Right ventricle myocardium inferior (tissue), 1 donor: ENCODE measurements at regions not wholly inside any gene's neighbourhood (a gene's known extent, or its start where the extent isn't known, plus 50 kb on each side); places are given as distances from the start of the nearest gene placed in this dataset.
A peak's percentile ranks its signal among the peaks of the same experiment; 100 is the strongest.
"Not testable (repeated sequence)": the region's sequence is repeated elsewhere in the genome, so short reads cannot be mapped to it uniquely, and the experiment has no call there.

Experiments used
- ATAC-seq: fragments of 200-7000 bp; cut with Tn5 transposase; one replicate; pipeline ENCODE4 v1.9.1; 2020; ENCODE audit warnings: mild to moderate bottlenecking, moderate library complexity
- DNase-seq: peaks from one replicate; pipeline ENCODE4 v3.0.0; 2021; ENCODE audit errors: missing footprints
- intact Hi-C: fragments of 100-400 bp; cut with DNase I; formaldehyde crosslinking; loops from one replicate; pipeline ENCODE4 v1.11.0; 2022
- donor health status: DM: no; HTN: yes; CAD: no; lungs with severe emphysema.

- DNase-seq: no peak
- intact Hi-C loops: no loop called here
Measured at GRCh38 chr12:38384816-38385378, 68.3 kb downstream of the ALG10B start.

GRCh38 chr12:38385486-38385885 is 68.9 kb downstream of the ALG10B start:
- intact Hi-C loops: no loop called here
- no peak for DNase-seq
- ATAC-seq: no peak

More at GRCh38 chr12:38384816-38385378, 68.3 kb downstream of the ALG10B start:
- ATAC-seq: no peak

GRCh38 chr12:38386205-38386985 is 69.8 kb downstream of the ALG10B start:
- ATAC-seq: no peak
- intact Hi-C loops: no loop called here
- DNase-seq: no peak

- intact Hi-C loops: no loop called here
- DNase-seq: no peak
- no peak for ATAC-seq
Measured at GRCh38 chr12:38389614-38390013, 73.0 kb downstream of the ALG10B start.

GRCh38 chr12:38391007-38391406 is 74.4 kb downstream of the ALG10B start:
- no peak for DNase-seq
- no peak for ATAC-seq
- intact Hi-C loops: no loop called here

- ATAC-seq (no peak), DNase-seq (no peak)
- intact Hi-C loops: no loop called here
Measured at GRCh38 chr12:38392554-38393144, 76.1 kb downstream of the ALG10B start.

- intact Hi-C loops: no loop called here
- DNase-seq: no peak
- no peak for ATAC-seq
Measured at GRCh38 chr12:38399711-38400206, 83.2 kb downstream of the ALG10B start.

- ATAC-seq: no peak
- no peak for DNase-seq
- intact Hi-C loops: no loop called here
Measured at GRCh38 chr12:38402811-38403210, 86.2 kb downstream of the ALG10B start.

GRCh38 chr12:38409511-38409910 is 92.9 kb downstream of the ALG10B start:
- DNase-seq (no peak), ATAC-seq (no peak)
- intact Hi-C loops: no loop called here

GRCh38 chr12:38411426-38411825 is 94.9 kb downstream of the ALG10B start:
- intact Hi-C loops: no loop called here
- DNase-seq (no peak), ATAC-seq (no peak)

- DNase-seq: no peak
- intact Hi-C loops: no loop called here
- no peak for ATAC-seq
Measured at GRCh38 chr12:38411946-38412345, 95.4 kb downstream of the ALG10B start.

- DNase-seq (no peak), ATAC-seq (no peak)
Measured at GRCh38 chr12:38417101-38417500, 100.5 kb downstream of the ALG10B start.

GRCh38 chr12:38424436-38424835 is 107.9 kb downstream of the ALG10B start:
- intact Hi-C loops: no loop called here
- no peak for ATAC-seq
- no peak for DNase-seq

More at GRCh38 chr12:38417101-38417500, 100.5 kb downstream of the ALG10B start:
- intact Hi-C loops: no loop called here

GRCh38 chr12:38427442-38427841 is 110.9 kb downstream of the ALG10B start:
- intact Hi-C loops: no loop called here
- no peak for ATAC-seq

GRCh38 chr12:38431921-38432320 is 115.3 kb downstream of the ALG10B start:
- intact Hi-C loops: no loop called here
- DNase-seq (no peak), ATAC-seq (no peak)

More at GRCh38 chr12:38427442-38427841, 110.9 kb downstream of the ALG10B start:
- DNase-seq: no peak

- intact Hi-C loops, ATAC-seq, DNase-seq: not testable (repeated sequence)
Measured at GRCh38 chr12:38441871-38442281, 125.3 kb downstream of the ALG10B start.

GRCh38 chr12:38445040-38445439 is 128.5 kb downstream of the ALG10B start:
- no peak for DNase-seq
- intact Hi-C loops: no loop called here
- ATAC-seq: no peak

- DNase-seq: no peak
- ATAC-seq: no peak
- intact Hi-C loops: no loop called here
Measured at GRCh38 chr12:38448991-38449390, 132.4 kb downstream of the ALG10B start.

GRCh38 chr12:38456537-38457120 is 140.1 kb downstream of the ALG10B start:
- ATAC-seq: no peak
- no peak for DNase-seq
- intact Hi-C loops: no loop called here

GRCh38 chr12:38465020-38465419 is 148.4 kb downstream of the ALG10B start:
- intact Hi-C loops: no loop called here
- ATAC-seq (no peak), DNase-seq (peak; percentile 22)
